GM12878 (cell line): ENCODE measurements at regions not wholly inside any gene's neighbourhood (a gene's known extent, or its start where the extent isn't known, plus 50 kb on each side); places are given as distances from the start of the nearest gene placed in this dataset.

Experiments
- ETV6 ChIP-seq, 2 experiments: fragments of 450-650 bp in 1 of 2; IDR thresholded peaks in 1 of 2; conservative IDR thresholded peaks in 1 of 2; 2 replicates each; pipeline ENCODE4 v1.6.1; 2014; ENCODE audit warnings: antibody characterized with exemption in 1 of 2, borderline replicate concordance in 1 of 2, low read depth in 1 of 2, mild to moderate bottlenecking in 1 of 2, moderate library complexity in 1 of 2
- MYB ChIP-seq: fragments of 150-350 bp; IDR thresholded peaks from 2 replicates; pipeline ENCODE4 v1.6.1; 2014; ENCODE audit warnings: mild to moderate bottlenecking, low read depth, low read length, borderline replicate concordance
- POU2F2 ChIP-seq: IDR thresholded peaks from 3 replicates; pipeline ENCODE4 v1.6.1; 2011; ENCODE audit warnings: low read depth, mild to moderate bottlenecking, low read length, borderline replicate concordance
- TF ChIP-seq, protein P1 (sequence below): fragments of 450-650 bp; IDR thresholded peaks from 2 replicates; pipeline ENCODE4 v1.6.1; 2016; ENCODE audit warnings: mild to moderate bottlenecking, moderate library complexity, borderline replicate concordance
- TF ChIP-seq, protein P2 (sequence below): IDR thresholded peaks from 2 replicates; pipeline ENCODE4 v1.6.1; 2012; ENCODE audit warnings: improper control_type of control experiment, low read depth, low read length; ENCODE audit not compliant: insufficient replicate concordance

DNA sequence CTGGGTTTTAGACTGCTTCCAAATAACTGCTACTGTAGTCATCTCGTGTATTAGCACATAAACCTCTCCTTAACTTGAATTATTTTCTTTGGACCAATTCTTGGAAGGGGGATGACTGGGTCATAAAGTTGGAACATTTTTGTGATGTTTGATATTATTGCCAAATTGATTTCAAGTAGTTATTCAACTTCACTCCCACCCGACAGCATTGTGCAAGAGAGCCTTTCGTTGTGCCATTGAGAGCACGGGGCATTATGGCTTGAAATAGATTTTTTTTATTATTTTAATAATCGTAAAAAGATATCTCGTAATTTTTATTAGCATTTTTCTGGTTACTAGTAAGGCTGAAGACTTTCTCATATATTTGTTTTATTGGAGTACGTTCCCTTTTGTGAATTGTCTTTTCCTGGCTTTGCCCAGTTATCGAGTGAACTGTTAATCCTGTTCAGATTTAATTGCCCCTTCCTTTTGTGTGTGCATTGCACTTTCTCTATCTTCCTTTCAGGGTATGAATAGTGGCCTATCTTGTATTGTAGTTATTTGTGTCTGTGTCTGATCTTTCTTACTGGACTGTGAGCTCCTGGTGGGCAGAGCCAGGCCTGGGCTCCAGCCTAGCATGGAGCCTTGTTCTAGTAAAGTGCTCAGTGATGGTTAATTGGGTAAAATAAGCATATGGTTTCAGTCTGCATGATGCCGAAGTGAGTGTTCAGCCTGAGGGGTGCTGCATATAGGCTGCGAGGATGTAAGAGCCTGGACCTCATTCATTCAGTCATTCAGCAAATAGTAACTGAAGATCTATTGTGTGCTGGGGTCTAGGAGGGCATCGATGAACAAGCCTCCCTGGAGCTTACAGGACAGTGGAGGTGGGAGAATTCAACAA lies 93.5 kb upstream of the SHB start (continued):
- TF ChIP-seq, protein P1, sequence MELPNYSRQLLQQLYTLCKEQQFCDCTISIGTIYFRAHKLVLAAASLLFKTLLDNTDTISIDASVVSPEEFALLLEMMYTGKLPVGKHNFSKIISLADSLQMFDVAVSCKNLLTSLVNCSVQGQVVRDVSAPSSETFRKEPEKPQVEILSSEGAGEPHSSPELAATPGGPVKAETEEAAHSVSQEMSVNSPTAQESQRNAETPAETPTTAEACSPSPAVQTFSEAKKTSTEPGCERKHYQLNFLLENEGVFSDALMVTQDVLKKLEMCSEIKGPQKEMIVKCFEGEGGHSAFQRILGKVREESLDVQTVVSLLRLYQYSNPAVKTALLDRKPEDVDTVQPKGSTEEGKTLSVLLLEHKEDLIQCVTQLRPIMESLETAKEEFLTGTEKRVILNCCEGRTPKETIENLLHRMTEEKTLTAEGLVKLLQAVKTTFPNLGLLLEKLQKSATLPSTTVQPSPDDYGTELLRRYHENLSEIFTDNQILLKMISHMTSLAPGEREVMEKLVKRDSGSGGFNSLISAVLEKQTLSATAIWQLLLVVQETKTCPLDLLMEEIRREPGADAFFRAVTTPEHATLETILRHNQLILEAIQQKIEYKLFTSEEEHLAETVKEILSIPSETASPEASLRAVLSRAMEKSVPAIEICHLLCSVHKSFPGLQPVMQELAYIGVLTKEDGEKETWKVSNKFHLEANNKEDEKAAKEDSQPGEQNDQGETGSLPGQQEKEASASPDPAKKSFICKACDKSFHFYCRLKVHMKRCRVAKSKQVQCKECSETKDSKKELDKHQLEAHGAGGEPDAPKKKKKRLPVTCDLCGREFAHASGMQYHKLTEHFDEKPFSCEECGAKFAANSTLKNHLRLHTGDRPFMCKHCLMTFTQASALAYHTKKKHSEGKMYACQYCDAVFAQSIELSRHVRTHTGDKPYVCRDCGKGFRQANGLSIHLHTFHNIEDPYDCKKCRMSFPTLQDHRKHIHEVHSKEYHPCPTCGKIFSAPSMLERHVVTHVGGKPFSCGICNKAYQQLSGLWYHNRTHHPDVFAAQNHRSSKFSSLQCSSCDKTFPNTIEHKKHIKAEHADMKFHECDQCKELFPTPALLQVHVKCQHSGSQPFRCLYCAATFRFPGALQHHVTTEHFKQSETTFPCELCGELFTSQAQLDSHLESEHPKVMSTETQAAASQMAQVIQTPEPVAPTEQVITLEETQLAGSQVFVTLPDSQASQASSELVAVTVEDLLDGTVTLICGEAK = no peak
- TF ChIP-seq POU2F2 (no peak), MYB (no peak), ETV6 (conservative IDR thresholded peaks at IDR 0.05 in 1 of 2, IDR thresholded peaks at IDR 0.05 in 1 of 2; ENCODE audit: borderline replicate concordance in 1 of 2, low read depth in 1 of 2) (no peak)
- TF ChIP-seq, protein P2, sequence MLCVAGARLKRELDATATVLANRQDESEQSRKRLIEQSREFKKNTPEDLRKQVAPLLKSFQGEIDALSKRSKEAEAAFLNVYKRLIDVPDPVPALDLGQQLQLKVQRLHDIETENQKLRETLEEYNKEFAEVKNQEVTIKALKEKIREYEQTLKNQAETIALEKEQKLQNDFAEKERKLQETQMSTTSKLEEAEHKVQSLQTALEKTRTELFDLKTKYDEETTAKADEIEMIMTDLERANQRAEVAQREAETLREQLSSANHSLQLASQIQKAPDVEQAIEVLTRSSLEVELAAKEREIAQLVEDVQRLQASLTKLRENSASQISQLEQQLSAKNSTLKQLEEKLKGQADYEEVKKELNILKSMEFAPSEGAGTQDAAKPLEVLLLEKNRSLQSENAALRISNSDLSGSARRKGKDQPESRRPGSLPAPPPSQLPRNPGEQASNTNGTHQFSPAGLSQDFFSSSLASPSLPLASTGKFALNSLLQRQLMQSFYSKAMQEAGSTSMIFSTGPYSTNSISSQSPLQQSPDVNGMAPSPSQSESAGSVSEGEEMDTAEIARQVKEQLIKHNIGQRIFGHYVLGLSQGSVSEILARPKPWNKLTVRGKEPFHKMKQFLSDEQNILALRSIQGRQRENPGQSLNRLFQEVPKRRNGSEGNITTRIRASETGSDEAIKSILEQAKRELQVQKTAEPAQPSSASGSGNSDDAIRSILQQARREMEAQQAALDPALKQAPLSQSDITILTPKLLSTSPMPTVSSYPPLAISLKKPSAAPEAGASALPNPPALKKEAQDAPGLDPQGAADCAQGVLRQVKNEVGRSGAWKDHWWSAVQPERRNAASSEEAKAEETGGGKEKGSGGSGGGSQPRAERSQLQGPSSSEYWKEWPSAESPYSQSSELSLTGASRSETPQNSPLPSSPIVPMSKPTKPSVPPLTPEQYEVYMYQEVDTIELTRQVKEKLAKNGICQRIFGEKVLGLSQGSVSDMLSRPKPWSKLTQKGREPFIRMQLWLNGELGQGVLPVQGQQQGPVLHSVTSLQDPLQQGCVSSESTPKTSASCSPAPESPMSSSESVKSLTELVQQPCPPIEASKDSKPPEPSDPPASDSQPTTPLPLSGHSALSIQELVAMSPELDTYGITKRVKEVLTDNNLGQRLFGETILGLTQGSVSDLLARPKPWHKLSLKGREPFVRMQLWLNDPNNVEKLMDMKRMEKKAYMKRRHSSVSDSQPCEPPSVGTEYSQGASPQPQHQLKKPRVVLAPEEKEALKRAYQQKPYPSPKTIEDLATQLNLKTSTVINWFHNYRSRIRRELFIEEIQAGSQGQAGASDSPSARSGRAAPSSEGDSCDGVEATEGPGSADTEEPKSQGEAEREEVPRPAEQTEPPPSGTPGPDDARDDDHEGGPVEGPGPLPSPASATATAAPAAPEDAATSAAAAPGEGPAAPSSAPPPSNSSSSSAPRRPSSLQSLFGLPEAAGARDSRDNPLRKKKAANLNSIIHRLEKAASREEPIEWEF = no peak
